Cardiac muscle cell (in vitro differentiated cells and primary cell): ENCODE measurements at regions not wholly inside any gene's neighbourhood (a gene's known extent, or its start where the extent isn't known, plus 50 kb on each side); places are given as distances from the start of the nearest gene placed in this dataset.
A peak's percentile ranks its signal among the peaks of the same experiment; 100 is the strongest.

ENCODE experiments used
- DNase-seq, 2 donors: peaks; one replicate each; pipeline versions ENCODE4 v3.0.0 to v3.0.0-alpha.2; 2010 to 2017; ENCODE audit warnings: low read depth in 1 of 2, low spot score in 1 of 2
- H3K27ac ChIP-seq: fragments of 200-600 bp; sonication (generic); 2 replicates; pipeline ENCODE4 v1.5.1; 2016
- H3K27me3 ChIP-seq: fragments of 200-600 bp; sonication (generic); 2 replicates; pipeline ENCODE4 v1.6.0; 2016; ENCODE audit warnings: control low read depth
- H3K36me3 ChIP-seq: fragments of 200-600 bp; sonication (generic); 2 replicates; pipeline ENCODE4 v1.5.1; 2016; ENCODE audit warnings: control low read depth
- H3K4me1 ChIP-seq: fragments of 200-600 bp; sonication (generic); 2 replicates; pipeline ENCODE4 v1.8.1; 2017; ENCODE audit warnings: low read depth, mild to moderate bottlenecking, mixed run types
- H3K4me3 ChIP-seq: fragments of 200-600 bp; sonication (generic); 2 replicates; pipeline ENCODE4 v1.5.1; 2016; ENCODE audit warnings: mild to moderate bottlenecking
- H3K9me3 ChIP-seq: fragments of 200-600 bp; sonication (generic); 2 replicates; pipeline ENCODE4 v1.5.1; 2017; ENCODE audit warnings: low read depth, mild to moderate bottlenecking, control low read depth
- CTCF ChIP-seq: IDR thresholded peaks from 2 replicates; pipeline ENCODE4 v1.5.1; 2012; ENCODE audit warnings: low read depth, mild to moderate bottlenecking, low read length

- H3K9me3 ChIP-seq: no peaks in the 10 kb centered on the region
- H3K27ac ChIP-seq: no peak overlapping the region
- no peaks in the 10 kb centered on the region for H3K36me3 ChIP-seq
- no peaks in the 10 kb centered on the region for H3K27me3 ChIP-seq
- H3K4me3 ChIP-seq: no peak overlapping the region
- peak; percentile 66 to 87 for DNase-seq
- TF ChIP-seq CTCF: peak; percentile 64
- no peaks in the 10 kb centered on the region for H3K4me1 ChIP-seq
Observed at GRCh38 chr1:79353224-79353623, 346.7 kb upstream of the ADGRL4 start.

- Histone ChIP-seq H3K27ac (no peak overlapping the region), H3K36me3 (no peaks in the 10 kb centered on the region), H3K9me3 (no peaks in the 10 kb centered on the region), H3K4me1 (no peaks in the 10 kb centered on the region), H3K4me3 (no peak overlapping the region), H3K27me3 (no peaks in the 10 kb centered on the region)
- TF ChIP-seq CTCF: no peak
- no peak for DNase-seq
Observed at GRCh38 chr1:79326875-79327274, 320.3 kb upstream of the ADGRL4 start.

- no peak for TF ChIP-seq CTCF
- no peaks in the 10 kb centered on the region for H3K4me1 ChIP-seq
Observed at GRCh38 chr1:79325705-79326104, 319.2 kb upstream of the ADGRL4 start.

GRCh38 chr1:79325126-79325525, 318.6 kb upstream of the ADGRL4 start:
- Histone ChIP-seq H3K9me3 (no peaks in the 10 kb centered on the region), H3K36me3 (no peaks in the 10 kb centered on the region), H3K4me3 (no peak overlapping the region), H3K27me3 (no peaks in the 10 kb centered on the region), H3K4me1 (no peaks in the 10 kb centered on the region), H3K27ac (no peak overlapping the region)
- DNase-seq: no peak
- TF ChIP-seq CTCF: no peak

More at GRCh38 chr1:79325705-79326104, 319.2 kb upstream of the ADGRL4 start:
- no peaks in the 10 kb centered on the region for H3K36me3 ChIP-seq
- DNase-seq: no peak
- no peaks in the 10 kb centered on the region for H3K27me3 ChIP-seq
- no peaks in the 10 kb centered on the region for H3K9me3 ChIP-seq
- H3K4me3 ChIP-seq: no peak overlapping the region
- no peak overlapping the region for H3K27ac ChIP-seq

- Histone ChIP-seq H3K4me3 (no peak overlapping the region), H3K9me3 (no peaks in the 10 kb centered on the region), H3K4me1 (no peaks in the 10 kb centered on the region), H3K27me3 (no peaks in the 10 kb centered on the region), H3K27ac (no peak overlapping the region), H3K36me3 (no peaks in the 10 kb centered on the region)
- TF ChIP-seq CTCF: no peak
- DNase-seq: peak in 1 of 2 donors; percentile 98
Observed at GRCh38 chr1:79323239-79324025, 316.9 kb upstream of the ADGRL4 start.
